GM12872 (cell line): ENCODE measurements at regions not wholly inside any gene's neighbourhood (a gene's known extent, or its start where the extent isn't known, plus 50 kb on each side); places are given as distances from the start of the nearest gene placed in this dataset.

ENCODE experiments used
- TF ChIP-seq, protein P1 (sequence below): IDR thresholded peaks from 3 replicates; pipeline ENCODE4 v1.5.1; 2011; ENCODE audit warnings: low read depth, mild to moderate bottlenecking, low read length, moderate library complexity; ENCODE audit not compliant: insufficient read depth

DNA sequence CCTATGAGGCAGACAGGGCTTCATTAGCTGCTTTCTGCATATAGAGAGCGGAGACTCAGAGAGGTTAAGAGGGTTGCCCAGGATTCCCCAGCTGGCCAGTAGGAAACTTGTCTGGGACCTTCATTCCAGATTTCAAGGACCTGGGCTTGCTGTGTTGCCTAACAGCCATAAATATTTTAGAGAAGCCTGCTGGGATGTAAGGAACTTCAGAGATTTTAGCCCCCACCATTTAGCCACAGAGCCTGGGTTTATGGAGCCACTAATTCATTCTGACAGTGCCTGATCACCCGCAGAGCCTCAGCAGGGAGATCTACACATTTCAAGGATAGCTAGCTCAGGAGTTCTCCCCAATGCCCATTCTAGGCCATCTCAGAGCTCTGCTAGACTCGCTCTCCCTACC is 56.6 kb upstream of the TRUB1 start:
- TF ChIP-seq, protein P1, sequence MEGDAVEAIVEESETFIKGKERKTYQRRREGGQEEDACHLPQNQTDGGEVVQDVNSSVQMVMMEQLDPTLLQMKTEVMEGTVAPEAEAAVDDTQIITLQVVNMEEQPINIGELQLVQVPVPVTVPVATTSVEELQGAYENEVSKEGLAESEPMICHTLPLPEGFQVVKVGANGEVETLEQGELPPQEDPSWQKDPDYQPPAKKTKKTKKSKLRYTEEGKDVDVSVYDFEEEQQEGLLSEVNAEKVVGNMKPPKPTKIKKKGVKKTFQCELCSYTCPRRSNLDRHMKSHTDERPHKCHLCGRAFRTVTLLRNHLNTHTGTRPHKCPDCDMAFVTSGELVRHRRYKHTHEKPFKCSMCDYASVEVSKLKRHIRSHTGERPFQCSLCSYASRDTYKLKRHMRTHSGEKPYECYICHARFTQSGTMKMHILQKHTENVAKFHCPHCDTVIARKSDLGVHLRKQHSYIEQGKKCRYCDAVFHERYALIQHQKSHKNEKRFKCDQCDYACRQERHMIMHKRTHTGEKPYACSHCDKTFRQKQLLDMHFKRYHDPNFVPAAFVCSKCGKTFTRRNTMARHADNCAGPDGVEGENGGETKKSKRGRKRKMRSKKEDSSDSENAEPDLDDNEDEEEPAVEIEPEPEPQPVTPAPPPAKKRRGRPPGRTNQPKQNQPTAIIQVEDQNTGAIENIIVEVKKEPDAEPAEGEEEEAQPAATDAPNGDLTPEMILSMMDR = no peak

DNA sequence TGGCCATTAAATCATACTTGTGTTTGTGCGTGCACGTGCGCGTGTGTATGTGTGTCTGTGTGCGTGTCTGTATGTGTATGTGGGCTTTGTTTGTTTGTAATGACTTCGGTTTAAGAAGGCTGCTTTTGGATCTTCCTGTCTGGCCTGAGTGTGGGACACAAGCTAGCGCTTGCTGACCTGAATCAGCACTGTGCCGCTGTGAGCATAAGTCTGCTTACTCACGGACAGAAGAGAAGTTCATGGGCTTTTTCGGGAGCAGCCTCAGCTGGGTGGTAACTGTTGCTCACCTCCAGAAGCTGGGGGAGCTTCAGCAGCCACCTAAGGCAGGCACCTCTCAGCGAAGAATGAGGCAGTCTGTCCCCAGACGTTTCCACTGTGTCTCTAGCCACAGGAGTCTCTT is 56.1 kb upstream of the TRUB1 start:
- TF ChIP-seq, protein P1 = no peak

DNA sequence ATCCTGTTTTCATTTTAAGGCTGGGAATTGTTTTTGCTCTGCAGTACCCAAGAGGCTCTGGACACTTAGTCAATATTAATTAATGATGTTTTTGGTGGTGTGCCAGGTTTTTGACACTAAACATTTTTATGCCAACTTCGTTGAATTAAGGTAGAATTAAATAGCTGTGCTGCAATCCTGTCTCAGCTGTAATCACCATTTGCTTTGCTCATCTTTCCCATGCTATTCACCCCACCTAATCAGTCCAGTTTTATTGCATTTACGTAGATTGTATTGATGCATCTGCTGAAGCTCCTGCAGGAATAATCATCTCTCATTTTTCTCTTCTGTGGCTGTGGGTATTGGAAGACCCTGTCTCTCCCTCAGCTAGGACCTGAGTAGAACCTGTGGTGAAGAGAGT is 52.6 kb upstream of the TRUB1 start:
- TF ChIP-seq, protein P1 = no peak
